Endothelial cell of umbilical vein (primary cell): ENCODE measurements at regions not wholly inside any gene's neighbourhood (a gene's known extent, or its start where the extent isn't known, plus 50 kb on each side); places are given as distances from the start of the nearest gene placed in this dataset.

ENCODE experiments used
- CTCF ChIP-seq, 2 donors: IDR thresholded peaks; 1 replicate in 1 of 2; 2 replicates in 1 of 2; pipeline ENCODE4 v1.5.1; 2011; ENCODE audit warnings: low read length in 2 of 2, mild to moderate bottlenecking in 2 of 2, moderate library complexity in 2 of 2, control low read depth in 1 of 2, inconsistent platforms in 1 of 2, low read depth in 1 of 2; ENCODE audit not compliant: insufficient read depth in 1 of 2; ENCODE audit errors: extremely low read depth in 1 of 2
- EZH2 ChIP-seq: IDR thresholded peaks from 2 replicates; pipeline ENCODE4 v1.6.1; 2012; ENCODE audit warnings: borderline replicate concordance, low read depth, mild to moderate bottlenecking, moderate library complexity, low read length, inconsistent platforms; ENCODE audit not compliant: severe bottlenecking
- GATA2 ChIP-seq: IDR thresholded peaks from 2 replicates; pipeline ENCODE4 v1.7.0; 2011; ENCODE audit warnings: low read depth, mild to moderate bottlenecking, moderate library complexity, mixed read lengths, low read length; ENCODE audit not compliant: insufficient read length, insufficient read depth
- JUN ChIP-seq: IDR thresholded peaks from 2 replicates; pipeline ENCODE4 v1.6.1; 2011; ENCODE audit warnings: borderline replicate concordance, low read depth; ENCODE audit not compliant: insufficient read length, insufficient read depth
- POLR2A ChIP-seq: IDR thresholded peaks from 2 replicates; pipeline ENCODE4 v1.6.1; 2012; ENCODE audit warnings: low read depth, mild to moderate bottlenecking, control low read depth, low read length
- POLR2AphosphoS5 ChIP-seq: IDR thresholded peaks from 2 replicates; pipeline ENCODE4 v1.6.1; 2012; ENCODE audit warnings: low read depth, mild to moderate bottlenecking, control low read depth, low read length, moderate library complexity; ENCODE audit not compliant: insufficient read depth
- TF ChIP-seq, protein P1 (sequence below): IDR thresholded peaks from 2 replicates; pipeline ENCODE4 v1.6.1; 2011; ENCODE audit not compliant: insufficient read depth, insufficient read length

DNA sequence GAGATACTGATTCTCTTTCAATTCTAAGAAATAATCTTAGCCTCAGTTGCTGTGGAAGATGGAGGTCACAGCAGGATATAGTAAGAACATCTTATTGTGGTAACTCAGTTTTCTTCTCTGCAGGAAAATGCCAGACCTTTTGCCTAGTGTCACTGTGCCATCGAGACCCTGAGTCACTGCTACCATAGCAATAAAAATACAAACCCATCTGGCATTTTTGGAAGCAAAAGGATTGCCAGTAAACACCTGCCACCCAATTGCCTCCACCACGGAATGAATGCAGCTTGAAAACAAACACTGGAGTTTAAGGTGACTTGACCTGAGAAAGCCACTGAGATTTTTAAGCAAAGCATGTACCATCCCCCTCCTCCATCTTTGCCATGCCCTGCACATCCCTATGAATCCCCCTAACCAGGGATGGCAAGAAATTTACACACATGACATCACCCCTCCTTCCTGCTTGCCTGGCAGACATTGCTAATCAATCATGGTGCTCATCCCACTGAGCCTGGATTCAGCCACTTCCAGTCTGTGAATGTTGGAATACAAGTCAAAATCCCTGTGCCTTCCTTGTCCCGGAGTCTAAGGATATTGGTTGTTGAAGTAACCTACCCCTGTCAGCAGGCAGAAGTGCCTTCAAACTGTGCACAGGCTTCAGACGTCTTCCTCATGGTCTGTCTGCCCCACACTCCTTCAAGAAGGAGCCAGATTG lies 59.6 kb upstream of the MAMLD1 start:
- TF ChIP-seq POLR2AphosphoS5 (no peak), EZH2 (no peak), CTCF (IDR thresholded peaks at IDR 0.05; ENCODE audit: extremely low read depth in 1 of 2, insufficient read depth in 1 of 2, low read depth in 1 of 2, low read length in 2 of 2) (no peak), JUN (no peak), POLR2A (no peak), GATA2 (no peak)
- TF ChIP-seq, protein P1, sequence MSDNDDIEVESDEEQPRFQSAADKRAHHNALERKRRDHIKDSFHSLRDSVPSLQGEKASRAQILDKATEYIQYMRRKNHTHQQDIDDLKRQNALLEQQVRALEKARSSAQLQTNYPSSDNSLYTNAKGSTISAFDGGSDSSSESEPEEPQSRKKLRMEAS = no peak
